Left colon (tissue), 2 donors: ENCODE measurements at regions not wholly inside any gene's neighbourhood (a gene's known extent, or its start where the extent isn't known, plus 50 kb on each side); places are given as distances from the start of the nearest gene placed in this dataset.
"Not testable (repeated sequence)": the region's sequence is repeated elsewhere in the genome, so short reads cannot be mapped to it uniquely, and the experiment has no call there.

Source experiments
- ATAC-seq: fragments of 200-7000 bp; cut with Tn5 transposase; one replicate; pipeline ENCODE4 v1.9.1; 2020; ENCODE audit warnings: mild to moderate bottlenecking, moderate library complexity
- DNase-seq, 2 donors: peaks; one replicate each; pipeline ENCODE4 v3.0.0-alpha.2; 2020
- intact Hi-C, 2 donors: fragments of 100-400 bp; cut with DNase I in 1 of 2; cut with micrococcal nuclease in 1 of 2; formaldehyde crosslinking; loops; one replicate each; pipeline versions ENCODE4 v1.11.2 to v1.14.0; 2022; cut with DNase I, micrococcal nuclease
- donor health status: DM: no; HTN: no; CAD: no.
- donor health status: DM: yes; HTN: yes; CAD: no.

DNA sequence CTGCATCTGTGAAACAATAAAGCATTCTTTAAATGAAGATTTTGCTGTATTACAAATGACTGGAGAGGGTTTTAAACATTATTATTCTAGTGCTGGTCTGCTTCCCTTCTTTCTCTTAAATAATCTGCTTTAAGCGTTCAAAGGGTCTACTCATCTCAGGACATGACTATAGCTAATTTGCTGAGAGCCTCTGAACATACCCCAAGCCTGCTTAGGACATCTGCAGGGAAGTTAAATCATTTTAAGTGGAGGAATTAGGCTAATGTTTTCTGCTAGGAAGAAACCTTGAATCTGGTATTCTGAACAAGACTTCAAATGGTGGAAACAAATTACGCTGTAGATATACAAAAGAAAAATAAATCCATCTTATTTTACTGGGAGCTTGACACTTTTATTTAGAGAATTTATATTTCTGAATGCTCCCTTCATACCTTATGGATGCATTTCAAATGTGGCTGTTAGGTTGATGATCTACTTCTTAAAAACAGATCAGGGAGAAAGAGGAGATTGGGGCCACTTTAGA, 124.4 kb upstream of the ITGB1 start:
- DNase-seq (no peak), ATAC-seq (no peak)
- intact Hi-C loops: no loop called here

DNA sequence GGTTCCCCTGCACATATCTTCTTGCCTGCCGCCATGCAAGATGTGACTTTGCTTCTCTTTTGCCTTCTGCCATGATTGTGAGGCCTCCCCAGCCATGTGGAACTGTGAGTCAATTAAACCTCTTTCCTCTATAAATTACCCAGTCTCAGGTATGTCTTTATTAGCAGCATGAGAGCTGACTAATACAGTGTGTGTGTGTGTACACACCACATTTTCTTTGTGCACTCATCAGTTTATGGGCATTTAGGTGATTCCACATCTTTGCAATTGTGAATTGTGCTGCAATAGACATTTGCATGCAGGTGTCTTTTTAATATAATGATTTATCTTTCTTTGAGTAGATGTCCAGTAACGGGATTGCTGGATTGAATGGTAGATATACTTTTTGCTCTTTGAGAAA, 122.4 kb upstream of the ITGB1 start:
- intact Hi-C loops, ATAC-seq, DNase-seq: not testable (repeated sequence)

DNA sequence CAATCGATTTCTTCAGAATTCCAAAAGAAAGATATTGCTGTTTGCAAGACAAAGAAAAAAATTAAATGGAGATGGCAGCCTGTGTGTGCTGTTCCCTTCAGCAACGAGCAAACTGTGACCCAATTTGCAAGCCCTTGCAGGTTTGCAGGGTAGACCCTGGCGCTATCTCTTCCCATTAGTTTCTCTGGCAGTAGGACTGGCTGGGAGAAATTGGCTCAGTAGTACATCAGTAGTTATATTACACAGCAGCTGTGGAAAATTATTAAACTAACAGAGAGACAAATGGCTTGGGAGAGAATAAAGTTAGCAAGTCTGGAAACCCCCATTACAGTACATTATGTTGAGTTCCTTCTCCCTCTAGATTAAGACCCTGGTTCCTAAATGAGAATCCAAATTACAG, 116.4 kb upstream of the ITGB1 start:
- ATAC-seq (no peak), DNase-seq (no peak)
- intact Hi-C loops: no loop called here

DNA sequence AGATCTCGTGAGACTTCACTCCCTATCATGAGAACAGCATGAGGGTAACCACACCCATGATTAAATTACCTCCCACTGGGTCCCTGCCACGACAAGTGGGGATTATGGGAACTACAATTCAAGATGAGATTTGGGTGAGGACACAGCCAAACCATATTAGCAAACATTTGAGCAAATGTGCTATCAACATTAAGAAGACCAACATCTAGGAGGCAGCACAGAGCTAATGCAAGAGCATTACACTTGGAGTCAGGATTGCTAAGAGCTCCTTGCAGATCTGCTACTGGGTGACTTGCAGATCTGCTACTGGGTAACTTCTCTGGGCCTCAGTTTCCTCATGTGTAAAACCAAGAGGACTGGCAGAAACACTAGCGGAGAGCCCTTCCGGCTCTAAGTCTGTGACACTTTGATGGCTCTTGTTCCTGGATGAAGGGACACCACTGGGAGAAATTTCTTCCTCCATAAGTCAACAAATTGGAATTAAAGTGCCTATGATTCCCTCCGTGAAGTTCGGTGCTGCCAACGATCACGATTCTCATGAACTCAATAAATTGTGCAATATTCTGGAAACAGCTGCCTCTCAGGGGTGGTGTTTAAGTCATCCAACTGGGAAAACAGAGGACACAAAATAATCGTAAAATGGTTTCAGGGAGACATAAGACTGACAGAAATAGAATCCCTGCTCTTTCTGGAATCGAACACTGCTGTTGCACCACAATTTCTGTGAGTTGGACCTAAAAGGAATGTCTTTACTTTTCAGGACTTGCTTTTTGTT, 115.8 kb upstream of the ITGB1 start:
- no peak for ATAC-seq
- no peak for DNase-seq
- intact Hi-C loops: no loop called here

DNA sequence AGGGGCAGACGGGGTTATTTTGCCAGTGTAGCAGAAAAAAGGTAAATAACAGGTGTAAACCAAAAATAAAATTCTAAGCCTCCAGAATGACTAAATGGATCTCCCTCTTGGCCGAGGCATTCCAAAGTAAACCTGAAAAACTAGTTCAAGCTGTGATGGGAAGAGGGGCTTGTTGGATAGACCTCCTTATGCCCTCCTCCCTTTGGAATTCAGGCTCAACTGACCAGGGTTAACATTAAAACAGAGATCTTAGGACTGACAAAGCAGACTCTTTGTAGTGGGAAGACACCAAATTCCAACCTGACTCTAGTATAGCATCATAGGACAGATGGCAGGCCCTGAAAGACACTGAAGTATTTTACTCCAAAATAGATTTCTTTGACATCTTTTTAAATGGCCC, 113.8 kb upstream of the ITGB1 start:
- no peak for ATAC-seq
- DNase-seq: no peak
- intact Hi-C loops: no loop called here

DNA sequence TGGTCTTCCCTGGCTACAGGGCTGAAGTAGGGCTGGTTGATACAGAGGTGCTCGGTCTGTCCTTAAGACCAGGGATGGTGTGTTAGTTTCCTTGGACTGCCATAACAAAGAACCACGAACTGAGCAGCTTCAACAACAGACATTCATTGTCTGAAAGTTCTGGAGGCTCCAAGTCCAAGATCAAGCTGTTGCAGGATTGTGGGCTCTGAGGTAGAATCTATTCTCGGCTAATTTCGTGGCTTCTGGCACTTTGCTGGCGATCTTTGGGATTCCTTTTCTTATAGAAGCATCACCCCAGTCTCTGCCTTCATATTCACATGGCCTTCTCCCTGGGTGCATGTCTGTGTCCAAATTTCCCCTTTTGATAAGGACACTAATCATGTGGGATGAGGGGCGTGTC, 112.1 kb upstream of the ITGB1 start:
- DNase-seq (no peak), ATAC-seq (no peak)
- intact Hi-C loops: no loop called here

DNA sequence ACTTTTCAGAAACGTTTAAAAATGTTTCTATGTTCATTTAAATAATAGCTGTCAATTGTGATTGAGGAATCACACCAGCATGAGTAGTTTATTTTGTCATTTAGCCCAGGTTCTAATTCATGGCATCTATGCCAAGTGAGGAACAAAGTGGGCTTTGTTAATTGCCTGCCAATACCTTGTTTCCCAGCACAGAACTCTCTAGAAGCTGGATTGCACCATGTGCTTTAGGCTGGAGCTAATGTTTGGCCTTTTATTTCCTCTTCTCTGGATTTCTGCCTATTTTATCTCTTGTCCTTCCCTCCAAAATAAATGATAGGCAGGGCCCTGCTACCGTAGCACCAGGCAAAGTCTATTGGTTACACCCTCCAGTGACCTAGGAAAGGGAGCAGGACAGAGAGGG, 109.9 kb upstream of the ITGB1 start:
- intact Hi-C loops: no loop called here
- no peak for DNase-seq
- no peak for ATAC-seq

DNA sequence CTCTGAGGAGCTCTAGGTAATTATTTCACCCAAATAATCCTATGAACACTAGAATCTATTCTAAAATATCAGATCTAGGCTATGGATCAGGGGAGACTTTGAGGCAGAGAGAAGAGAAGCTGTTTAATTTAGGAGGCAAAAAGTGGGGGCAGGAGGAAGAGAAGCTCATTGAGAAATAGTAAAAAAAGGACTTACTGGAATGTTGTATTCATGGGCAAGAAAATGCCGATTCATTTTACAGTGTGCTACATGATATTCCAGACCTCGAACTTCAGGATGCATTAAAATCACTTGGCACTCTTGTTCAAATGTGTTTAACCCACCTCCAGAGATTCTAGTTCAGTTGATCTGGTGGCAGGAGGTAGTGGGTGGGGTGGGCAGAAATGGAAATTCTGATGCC, 109.5 kb upstream of the ITGB1 start:
- intact Hi-C loops: no loop called here
- DNase-seq (no peak), ATAC-seq (no peak)

DNA sequence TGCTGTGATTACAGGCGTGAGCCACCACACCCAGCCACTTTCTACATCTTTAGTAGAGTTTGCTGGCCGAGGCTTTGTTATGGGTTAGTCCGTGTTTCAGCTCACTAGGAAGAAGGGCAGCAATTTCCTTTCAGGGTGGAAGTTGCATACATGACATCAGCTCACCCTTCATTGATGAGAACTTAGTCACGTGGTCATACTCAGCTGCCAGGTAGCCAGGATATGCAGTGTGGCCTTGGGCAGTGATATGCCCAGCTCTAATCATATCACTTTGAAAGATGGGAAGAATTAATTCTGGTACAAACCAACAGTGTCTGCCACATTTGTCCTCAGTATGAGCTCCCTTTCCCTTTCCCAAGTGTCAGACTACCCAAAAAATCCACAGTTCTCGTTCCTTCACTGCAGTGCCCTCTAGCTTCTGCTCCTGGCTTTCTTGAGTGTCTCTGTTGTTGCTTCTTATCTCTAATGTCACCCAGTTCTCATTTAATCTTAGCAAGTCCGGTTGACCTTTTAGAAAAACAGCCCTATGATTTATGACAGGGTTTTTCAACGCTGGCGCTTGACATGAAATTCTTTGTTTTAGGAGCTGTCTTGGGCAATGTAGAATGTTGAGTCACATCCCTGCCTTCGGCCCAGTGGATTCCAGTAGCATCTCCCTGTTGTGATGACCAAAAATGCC, 108.7 kb upstream of the ITGB1 start:
- no peak for ATAC-seq
- intact Hi-C loops: no loop called here
- DNase-seq: no peak

DNA sequence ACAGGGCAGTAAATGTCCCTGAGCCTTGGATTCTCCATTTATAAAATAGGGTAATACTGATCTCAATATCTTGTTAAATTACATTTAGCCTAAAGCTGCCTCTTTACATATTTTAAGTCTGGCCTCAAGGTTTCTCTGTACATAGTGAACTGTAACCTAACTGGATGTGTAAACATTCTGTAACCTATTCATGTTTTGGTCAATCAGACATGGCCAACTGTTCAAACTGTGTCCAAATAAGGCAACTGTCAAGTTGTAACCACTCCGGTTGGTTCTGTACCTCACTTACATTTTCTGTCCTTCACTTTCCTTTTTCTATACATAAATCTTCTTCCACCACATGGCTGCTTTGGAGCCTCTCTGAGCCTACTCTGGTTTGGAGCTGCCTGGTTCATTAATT, 107.1 kb upstream of the ITGB1 start:
- no peak for DNase-seq
- no peak for ATAC-seq
- intact Hi-C loops: no loop called here

DNA sequence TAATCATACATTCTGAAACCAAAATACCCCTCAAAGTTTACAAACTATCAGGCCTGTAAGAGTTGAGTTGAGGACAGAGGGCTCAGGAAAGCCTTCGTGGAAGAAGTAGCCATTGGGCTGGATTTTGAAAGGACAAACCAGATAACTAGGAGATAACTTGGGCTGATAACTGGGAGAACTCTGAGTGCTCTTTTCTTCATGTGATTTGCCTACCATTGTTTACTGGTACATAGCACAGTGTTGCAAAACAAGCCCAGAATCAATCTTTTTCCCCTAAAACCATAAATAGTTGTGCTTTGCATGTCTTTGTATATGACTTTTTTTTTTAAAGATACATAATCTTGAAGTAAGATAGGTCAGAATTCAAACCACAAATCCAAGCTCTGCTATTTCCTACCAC, 106.7 kb upstream of the ITGB1 start:
- intact Hi-C loops: no loop called here
- ATAC-seq: no peak
- no peak for DNase-seq

DNA sequence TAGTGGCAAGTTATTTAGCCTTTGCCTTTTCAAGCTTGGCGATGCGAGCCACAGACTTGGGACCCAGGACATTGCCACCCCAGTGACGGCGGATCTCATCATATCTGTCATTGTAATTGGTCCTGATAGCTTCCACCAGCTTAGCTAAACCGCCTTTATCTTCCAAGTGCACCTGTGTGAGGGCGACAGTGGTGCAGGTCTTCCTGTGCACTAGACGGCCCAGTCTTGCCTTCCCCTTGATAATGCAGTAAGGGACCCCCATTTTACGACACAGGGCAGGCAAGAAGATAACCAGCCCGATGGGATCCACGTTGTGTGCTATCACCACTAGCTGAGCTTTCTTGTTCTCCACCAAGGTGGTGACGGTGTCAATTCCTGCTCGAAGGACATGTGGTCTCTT, 99.6 kb upstream of the ITGB1 start:
- DNase-seq: no peak
- ATAC-seq: no peak
- intact Hi-C loops: no loop called here

DNA sequence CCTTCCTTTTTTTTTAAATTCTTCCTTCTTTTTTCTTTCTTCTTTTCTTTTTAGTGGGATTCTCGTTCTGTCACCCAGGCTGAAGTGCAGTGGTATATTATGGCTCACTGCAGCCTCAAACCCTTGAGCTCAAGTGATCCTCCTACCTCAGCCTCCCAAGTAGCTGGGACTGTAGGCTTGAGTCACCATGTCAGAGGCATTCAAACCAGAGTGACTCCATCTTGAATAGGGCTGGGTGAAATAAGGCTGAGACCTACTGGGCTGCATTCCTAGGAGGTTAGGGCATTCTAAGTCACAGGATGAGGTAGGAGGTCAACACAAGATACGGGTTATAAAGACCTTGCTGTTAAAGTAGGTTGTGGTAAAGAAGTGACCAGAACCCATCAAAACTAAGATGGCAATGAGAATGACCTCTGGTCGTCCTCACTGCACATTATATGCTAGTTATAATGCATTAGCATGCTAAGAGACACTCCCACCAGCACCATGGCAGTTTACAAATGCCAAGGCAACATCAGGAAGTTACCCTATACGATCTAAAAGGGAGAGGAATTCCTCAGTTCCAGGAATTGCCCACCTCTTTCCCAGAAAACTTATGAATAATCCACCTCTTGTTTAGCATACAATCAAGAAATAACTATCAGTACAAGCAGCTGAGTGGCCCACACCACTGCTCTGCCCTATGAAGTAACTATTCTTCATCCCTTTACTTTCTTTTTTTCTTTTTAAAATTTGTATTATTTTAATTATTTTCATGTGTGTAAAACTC, 99.0 kb upstream of the ITGB1 start:
- ATAC-seq: no peak
- no peak for DNase-seq
- intact Hi-C loops: no loop called here

DNA sequence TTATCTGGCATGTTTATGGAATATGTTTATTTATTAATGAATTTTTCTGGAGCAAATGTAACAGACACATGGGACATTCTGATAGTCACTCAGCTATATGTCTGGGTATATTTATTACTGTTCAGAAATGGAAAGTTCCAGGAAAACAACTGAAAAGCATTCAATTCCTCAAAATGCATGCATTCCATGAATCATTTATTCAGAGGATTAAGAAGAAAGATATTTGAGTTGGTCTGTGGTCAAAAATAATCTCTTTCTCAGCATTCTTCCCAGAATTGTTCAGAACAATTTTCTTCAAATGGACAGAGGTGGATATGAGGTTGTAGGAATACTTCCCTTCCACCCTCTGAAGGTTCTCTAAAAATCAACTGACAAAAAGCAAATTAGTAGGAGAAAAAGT, 97.6 kb upstream of the ITGB1 start:
- no peak for ATAC-seq
- no peak for DNase-seq
- intact Hi-C loops: no loop called here

DNA sequence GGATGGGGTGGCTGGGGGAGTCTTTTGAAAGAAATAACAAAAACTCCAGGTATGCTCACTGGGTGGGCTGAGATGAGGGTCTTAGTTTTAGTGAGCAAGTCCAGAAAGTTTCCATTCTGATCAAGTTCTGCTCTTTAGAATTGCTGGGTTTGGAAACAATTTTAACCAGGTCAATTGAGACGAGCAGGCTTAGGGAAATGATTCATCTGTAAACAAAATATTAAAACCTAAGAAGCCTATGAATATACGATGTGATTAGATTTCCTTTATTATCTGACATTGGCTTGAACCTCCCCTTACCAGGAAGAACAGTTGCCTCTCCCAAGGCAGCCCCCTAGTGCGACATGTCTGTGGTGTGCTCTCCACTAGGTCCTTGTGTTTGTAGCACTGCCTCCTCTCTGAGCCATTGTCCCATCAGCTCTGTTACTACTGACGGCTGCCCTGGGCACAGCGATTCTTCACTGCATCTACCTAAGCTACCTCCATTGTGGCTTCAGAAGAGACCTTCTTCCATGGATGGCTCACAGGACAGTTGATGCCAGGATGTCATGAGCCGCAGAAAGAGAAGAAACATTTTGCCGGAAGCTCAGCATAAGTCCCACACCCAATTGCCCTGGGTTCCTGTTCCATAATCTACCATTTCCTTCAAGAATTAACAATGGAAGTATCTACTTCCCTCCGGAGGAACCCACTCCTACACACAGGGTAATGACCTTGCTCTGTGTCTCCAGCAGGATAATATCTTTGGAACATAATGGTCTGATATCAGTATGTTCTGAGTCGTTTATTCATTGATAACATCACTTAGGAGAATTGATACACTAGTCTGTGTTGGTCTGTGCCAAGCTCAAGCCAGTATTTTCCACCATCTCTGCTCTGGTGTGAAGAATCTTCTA, 95.1 kb upstream of the ITGB1 start:
- no peak for DNase-seq
- ATAC-seq: no peak
- intact Hi-C loops: no loop called here

DNA sequence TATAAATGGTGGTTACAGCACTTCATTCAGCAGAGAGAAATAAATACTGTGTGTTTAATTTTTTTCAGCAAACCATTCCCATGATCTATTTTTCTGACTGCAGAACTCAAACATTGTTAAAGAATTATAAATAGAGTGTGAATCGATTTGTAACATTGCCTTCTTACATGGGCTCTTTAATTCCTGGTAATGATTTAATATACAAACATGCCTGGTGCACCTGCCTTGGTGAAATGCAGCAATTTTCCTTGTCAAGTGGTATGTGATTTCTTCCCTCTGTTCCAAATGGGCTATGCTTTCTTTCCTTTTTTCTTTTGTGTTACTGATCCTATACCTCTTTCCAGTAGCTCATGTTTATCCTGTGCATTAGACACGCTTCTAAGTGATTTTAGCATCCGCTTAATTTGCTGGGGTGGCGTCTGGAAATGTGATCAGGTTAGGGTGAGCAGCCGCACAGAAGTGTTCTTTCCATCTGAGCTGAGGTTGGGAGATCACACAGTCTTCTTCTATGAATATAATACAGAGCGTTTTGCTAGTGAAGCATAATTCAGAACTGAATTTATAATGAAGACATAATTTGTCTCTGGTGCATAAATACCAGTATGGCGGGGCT, 94.3 kb upstream of the ITGB1 start:
- ATAC-seq (no peak), DNase-seq (no peak)
- intact Hi-C loops: no loop called here

DNA sequence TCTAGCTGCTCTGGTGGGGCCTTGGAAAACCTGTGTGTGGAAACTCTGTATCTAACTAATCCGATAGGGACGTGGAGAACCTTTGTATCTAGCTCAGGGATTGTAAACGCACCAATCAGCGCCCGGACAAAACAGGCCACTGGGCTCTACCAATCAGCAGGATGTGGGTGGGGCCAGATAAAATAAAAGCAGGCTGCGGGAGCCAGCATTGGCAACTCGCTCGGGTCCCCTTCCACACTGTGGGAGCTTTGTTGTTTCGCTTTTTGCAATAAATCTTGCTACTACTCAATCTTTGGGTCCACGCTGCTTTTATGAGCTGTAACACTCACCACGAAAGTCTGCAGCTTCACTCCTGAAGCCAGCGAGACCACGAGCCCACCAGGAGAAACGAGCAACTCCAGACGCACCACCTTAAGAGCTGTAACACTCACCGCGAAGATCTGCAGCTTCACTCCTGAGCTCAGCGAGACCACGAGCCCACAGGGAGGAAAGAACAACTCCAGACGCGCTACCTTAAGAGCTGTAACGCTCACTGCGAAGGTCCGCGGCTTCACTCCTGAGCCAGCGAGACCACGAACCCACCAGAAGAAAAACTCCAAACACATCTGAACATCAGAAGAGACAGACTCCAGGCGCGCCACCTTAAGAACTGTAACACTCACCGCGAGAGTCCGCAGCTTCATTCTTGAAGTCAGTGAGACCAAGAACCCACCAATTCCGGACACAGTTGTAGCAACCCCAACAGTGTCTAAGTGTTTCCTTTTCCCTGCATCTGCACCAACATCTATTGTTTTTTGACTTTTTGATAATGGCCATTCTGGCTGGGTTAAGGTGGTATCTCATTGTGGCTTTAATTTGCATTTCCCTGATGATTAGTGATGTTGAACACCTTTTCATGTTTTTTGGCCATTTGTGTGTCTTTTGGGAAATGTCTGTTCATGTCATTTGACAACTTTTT, 92.2 kb upstream of the ITGB1 start:
- ATAC-seq, intact Hi-C loops, DNase-seq: not testable (repeated sequence)
